ENCODE measurements at regions not wholly inside any gene's neighbourhood (a gene's known extent, or its start where the extent isn't known, plus 50 kb on each side); places are given as distances from the start of the nearest gene placed in this dataset.

DNA sequence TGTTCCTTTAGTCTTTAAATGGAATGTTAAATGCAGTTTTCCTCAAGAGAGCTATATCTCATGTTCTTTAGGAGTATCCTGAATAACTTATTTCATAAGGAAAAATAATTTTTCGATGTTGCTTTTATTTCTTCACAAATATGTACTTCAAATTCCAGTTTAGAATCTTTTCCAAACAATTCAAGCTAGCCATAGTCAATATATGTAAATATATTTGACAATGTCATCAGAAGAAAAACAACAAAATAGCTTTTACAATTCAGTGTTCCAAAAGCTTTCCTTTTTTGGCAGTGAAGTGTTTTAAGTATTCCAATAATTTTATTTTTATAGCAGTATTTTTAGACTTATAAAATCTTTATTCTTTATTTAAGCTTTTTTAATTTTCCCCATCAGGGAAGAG, 1532.0 kb downstream of the PCDH18 start:
- no peak for DNase-seq (ENCODE audit: low read depth, low spot score)
- CTCF ChIA-PET, result no interaction called here

DNA sequence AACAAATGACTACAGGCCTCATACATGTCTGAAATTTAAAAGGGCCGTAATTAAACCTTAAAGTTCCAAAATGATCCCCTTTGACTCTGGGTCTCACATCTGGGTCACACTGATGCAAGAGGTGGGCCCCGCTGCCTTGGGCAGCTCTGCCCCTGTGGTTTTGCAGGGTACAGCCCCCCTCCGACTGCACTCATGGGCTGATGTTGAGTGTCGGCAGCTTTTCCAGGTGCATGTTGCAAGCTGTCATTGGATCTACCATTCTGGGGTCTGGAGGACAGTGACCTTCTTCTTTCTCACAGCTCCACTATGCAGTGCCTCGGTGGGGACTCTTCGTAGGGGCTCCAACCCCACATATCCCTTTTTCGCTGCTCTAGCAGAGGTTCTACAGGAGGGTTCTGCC, 1537.9 kb downstream of the PCDH18 start:
- ChIA-PET POLR2A (no interaction called here), CTCF (no interaction called here)
- H3K4me3 ChIP-seq (ENCODE audit: low read depth, low read length), result no peak overlapping the region
- DNase-seq (ENCODE audit: low read depth, low spot score), result no peak
- TF ChIP-seq, protein P1, sequence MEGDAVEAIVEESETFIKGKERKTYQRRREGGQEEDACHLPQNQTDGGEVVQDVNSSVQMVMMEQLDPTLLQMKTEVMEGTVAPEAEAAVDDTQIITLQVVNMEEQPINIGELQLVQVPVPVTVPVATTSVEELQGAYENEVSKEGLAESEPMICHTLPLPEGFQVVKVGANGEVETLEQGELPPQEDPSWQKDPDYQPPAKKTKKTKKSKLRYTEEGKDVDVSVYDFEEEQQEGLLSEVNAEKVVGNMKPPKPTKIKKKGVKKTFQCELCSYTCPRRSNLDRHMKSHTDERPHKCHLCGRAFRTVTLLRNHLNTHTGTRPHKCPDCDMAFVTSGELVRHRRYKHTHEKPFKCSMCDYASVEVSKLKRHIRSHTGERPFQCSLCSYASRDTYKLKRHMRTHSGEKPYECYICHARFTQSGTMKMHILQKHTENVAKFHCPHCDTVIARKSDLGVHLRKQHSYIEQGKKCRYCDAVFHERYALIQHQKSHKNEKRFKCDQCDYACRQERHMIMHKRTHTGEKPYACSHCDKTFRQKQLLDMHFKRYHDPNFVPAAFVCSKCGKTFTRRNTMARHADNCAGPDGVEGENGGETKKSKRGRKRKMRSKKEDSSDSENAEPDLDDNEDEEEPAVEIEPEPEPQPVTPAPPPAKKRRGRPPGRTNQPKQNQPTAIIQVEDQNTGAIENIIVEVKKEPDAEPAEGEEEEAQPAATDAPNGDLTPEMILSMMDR (IDR thresholded peaks at IDR 0.05; ENCODE audit: insufficient read depth, low read length, missing control alignments), result no peak

More for the DNA sequence above, 1532.0 kb downstream of the PCDH18 start:
- TF ChIP-seq, protein P1 (IDR thresholded peaks at IDR 0.05; ENCODE audit: insufficient read depth, low read length, missing control alignments), result no peak
- no peak overlapping the region for H3K4me3 ChIP-seq (ENCODE audit: low read depth, low read length)
- POLR2A ChIA-PET, result no interaction called here

DNA sequence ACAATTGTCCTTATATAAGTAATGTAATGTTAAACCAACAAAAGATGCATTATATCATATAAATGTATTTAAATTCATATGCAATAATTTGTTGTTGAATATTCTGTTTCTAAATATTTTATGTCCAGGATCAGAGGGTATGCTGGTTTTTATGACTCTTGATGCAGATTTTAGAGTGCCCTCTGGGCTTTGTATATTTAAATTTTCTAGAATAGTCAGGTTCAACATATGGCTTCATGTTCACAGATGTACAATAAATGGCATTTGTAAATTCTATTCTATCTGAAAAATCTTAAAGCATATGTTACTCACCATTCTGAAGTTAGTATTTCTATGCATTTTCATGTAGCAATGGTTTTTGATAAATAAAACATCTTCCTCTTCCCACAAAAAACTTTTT, 1555.4 kb downstream of the PCDH18 start:
- POLR2A ChIA-PET, result no interaction called here
- H3K4me3 ChIP-seq (ENCODE audit: low read depth, low read length), result no peak overlapping the region
- CTCF ChIA-PET, result no interaction called here
- TF ChIP-seq, protein P1 (IDR thresholded peaks at IDR 0.05; ENCODE audit: insufficient read depth, low read length, missing control alignments), result no peak
- no peak for DNase-seq (ENCODE audit: low read depth, low spot score)

DNA sequence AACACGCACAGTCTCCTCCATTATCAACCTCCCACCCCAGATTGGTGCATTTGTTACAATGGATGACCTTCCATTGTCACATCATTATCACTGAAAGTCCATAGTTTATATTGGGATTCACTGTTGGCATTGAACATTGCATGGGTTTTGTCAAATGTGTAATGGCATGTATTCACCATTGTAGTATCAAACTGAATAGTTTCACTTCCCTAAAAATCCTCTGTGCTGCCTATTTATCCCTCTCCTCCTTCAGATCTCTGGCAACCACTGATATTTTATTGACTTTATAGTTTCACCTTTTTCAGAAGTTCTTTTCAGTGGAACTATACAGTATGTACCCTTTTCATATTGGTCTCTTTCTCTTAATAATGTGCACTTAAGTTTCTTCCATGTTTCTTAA, 1565.4 kb downstream of the PCDH18 start:
- ChIA-PET CTCF (no interaction called here), POLR2A (no interaction called here)
- TF ChIP-seq, protein P1 (IDR thresholded peaks at IDR 0.05; ENCODE audit: insufficient read depth, low read length, missing control alignments), result no peak
- no peak overlapping the region for H3K4me3 ChIP-seq (ENCODE audit: low read depth, low read length)
- no peak for DNase-seq (ENCODE audit: low read depth, low spot score)

DNA sequence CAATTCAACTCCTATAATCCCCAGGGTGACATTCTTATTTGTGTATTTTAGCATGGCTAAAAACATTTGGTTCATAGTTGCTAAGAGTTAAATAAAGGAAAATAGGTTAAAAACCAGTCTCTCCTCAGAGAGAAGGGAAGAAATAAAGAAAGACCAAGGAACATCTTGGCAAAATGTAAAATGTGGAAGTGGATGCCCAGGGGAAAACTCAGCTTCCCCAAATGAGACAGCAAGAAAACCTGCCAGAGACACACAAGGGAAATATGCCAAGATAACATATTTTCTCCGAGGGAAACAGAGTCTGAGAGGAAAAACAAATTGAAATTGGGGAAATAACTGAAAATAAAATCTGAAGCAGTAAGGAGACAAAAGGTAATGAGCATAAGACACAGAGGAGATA, 1569.3 kb downstream of the PCDH18 start:
- ChIA-PET POLR2A (no interaction called here), CTCF (no interaction called here)
- DNase-seq (ENCODE audit: low read depth, low spot score), result no peak
- H3K4me3 ChIP-seq (ENCODE audit: low read depth, low read length), result no peak overlapping the region
- TF ChIP-seq, protein P1 (IDR thresholded peaks at IDR 0.05; ENCODE audit: insufficient read depth, low read length, missing control alignments), result no peak

DNA sequence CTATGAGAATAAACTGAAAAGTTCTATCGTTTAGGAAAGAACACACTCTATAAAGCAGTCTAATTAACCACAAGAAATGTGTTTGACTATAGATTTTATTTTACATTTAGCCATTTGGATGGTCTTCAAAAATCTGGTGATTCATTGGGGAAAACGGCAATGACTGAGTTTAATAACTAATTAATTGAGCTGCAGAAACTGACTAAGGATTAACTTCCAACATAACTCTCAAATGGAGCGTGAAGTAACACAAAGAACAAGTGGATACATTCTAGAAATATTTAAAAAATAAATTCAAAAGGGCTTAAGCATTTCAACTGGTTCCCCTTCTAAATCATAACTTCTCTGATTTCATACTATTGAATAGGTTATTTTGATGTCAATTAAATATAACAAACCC, 1582.4 kb downstream of the PCDH18 start:
- ChIA-PET POLR2A (no interaction called here), CTCF (no interaction called here)
- TF ChIP-seq, protein P1 (IDR thresholded peaks at IDR 0.05; ENCODE audit: insufficient read depth, low read length, missing control alignments), result no peak
- DNase-seq (ENCODE audit: low read depth, low spot score), result no peak
- no peak overlapping the region for H3K4me3 ChIP-seq (ENCODE audit: low read depth, low read length)
